PC-3 (cell line): ENCODE measurements at regions not wholly inside any gene's neighbourhood (a gene's known extent, or its start where the extent isn't known, plus 50 kb on each side); places are given as distances from the start of the nearest gene placed in this dataset.

Source experiments
- CTCF ChIP-seq: fragments of 300-600 bp; sonication (generic); conservative IDR thresholded peaks from 2 replicates; pipeline ENCODE4 v1.5.1; 2017; ENCODE audit warnings: antibody characterized with exemption, low read depth, mild to moderate bottlenecking, low read length
- EZH2 ChIP-seq: fragments of 300-600 bp; sonication (generic); IDR thresholded peaks from one replicate; pipeline ENCODE4 v1.6.1; 2017; ENCODE audit warnings: antibody characterized with exemption, mild to moderate bottlenecking, low read length; ENCODE audit not compliant: unreplicated experiment
- EZH2phosphoT487 ChIP-seq: fragments of 300-600 bp; sonication (generic); IDR thresholded peaks from 2 replicates; pipeline ENCODE4 v1.6.1; 2018; ENCODE audit warnings: mild to moderate bottlenecking, antibody characterized with exemption, low read length, borderline replicate concordance

GRCh38 chr15:87710406-87710805 lies 546.1 kb downstream of the NTRK3 start:
- TF ChIP-seq CTCF = no peak
- no peak for TF ChIP-seq EZH2
- TF ChIP-seq EZH2phosphoT487 = no peak
